HUES48 (cell line): ENCODE measurements at regions not wholly inside any gene's neighbourhood (a gene's known extent, or its start where the extent isn't known, plus 50 kb on each side); places are given as distances from the start of the nearest gene placed in this dataset.

ENCODE experiments used
- H3K27ac ChIP-seq: one replicate; pipeline ENCODE4 v1.7.0; 2013; ENCODE audit warnings: low read depth, low read length, inconsistent platforms
- H3K27me3 ChIP-seq: 2 replicates; pipeline ENCODE4 v1.6.1; 2013; ENCODE audit warnings: mild to moderate bottlenecking, low read length; ENCODE audit not compliant: control insufficient read depth, insufficient read depth
- H3K36me3 ChIP-seq: 2 replicates; pipeline ENCODE4 v1.6.1; 2013; ENCODE audit warnings: low read length; ENCODE audit not compliant: control insufficient read depth, insufficient read depth
- H3K4me1 ChIP-seq: 2 replicates; pipeline ENCODE4 v1.6.1; 2013; ENCODE audit warnings: mild to moderate bottlenecking, low read length; ENCODE audit not compliant: control insufficient read depth, insufficient read depth
- H3K4me3 ChIP-seq: 2 replicates; pipeline ENCODE4 v1.5.1; 2013; ENCODE audit warnings: mild to moderate bottlenecking, low read depth, low read length
- H3K9ac ChIP-seq: 2 replicates; pipeline ENCODE4 v1.6.1; 2013; ENCODE audit warnings: mild to moderate bottlenecking, low read depth, low read length, moderate library complexity
- H3K9me3 ChIP-seq: 2 replicates; pipeline ENCODE4 v1.6.1; 2013; ENCODE audit warnings: low read length; ENCODE audit not compliant: control insufficient read depth, insufficient read depth

- H3K9me3 ChIP-seq, result no peaks in the 10 kb centered on the region
- H3K36me3 ChIP-seq, result no peaks in the 10 kb centered on the region
- H3K27me3 ChIP-seq, result no peaks in the 10 kb centered on the region
- H3K9ac ChIP-seq, result peak overlapping the region; percentile 99
- H3K27ac ChIP-seq, result peak overlapping the region; percentile 98
- H3K4me3 ChIP-seq, result peak overlapping the region; percentile 86
- peaks cover 31% of the 10 kb centered on the region for H3K4me1 ChIP-seq
These were observed 118.7 kb downstream of the HFE start for GRCh38 chr6:26205625-26206574.

DNA sequence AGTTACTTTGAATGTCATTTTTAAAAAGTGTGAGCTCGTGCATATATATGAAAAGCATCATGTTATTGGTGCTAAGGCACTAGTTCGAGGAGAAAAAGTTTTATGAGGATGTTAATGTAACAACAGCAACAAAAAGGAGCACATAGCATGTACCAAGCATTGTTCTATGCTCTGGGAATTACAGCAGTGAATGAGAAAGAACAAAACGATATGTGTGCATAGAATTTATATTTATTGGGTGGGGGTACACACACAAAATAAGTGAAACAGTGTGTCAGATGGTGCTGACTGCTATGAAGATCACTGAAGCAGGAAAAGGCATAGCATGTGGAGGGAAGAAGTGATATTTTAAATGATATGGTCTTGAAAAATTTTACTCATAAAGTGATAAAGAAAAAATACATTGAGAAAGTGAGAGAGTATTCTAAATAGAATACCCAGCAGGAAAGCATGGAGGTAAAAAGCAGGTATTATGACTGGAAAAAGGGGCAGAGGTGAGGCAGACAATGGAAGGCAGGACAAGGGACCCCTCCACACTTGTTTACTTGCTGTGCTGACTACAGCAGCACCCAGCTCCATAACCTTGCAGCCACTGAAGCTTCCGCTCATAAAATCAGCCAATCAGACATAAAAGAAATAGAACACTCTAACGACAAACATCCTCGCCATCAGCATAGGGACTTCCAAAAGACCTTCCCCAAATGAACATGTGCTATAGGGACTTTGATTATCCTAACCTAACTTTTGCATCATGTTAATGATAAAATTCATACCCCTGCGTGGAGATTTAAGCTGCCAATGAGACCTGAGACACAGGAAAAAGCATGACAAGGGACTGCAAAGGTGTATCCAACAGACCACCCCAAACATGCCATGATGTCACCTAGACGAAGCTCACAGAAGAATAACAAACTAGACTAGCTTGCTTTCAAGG, 119.9 kb downstream of the HFE start:
- H3K36me3 ChIP-seq, result no peaks in the 10 kb centered on the region
- peak overlapping the region; percentile 15; the same call in 1 of the 2 replicates for H3K4me3 ChIP-seq
- H3K9me3 ChIP-seq, result no peaks in the 10 kb centered on the region
- H3K4me1 ChIP-seq, result peaks cover 22% of the 10 kb centered on the region
- H3K27ac ChIP-seq, result peak overlapping the region; percentile 98
- peak overlapping the region; percentile 99; the same call in 1 of the 2 replicates for H3K9ac ChIP-seq
- no peaks in the 10 kb centered on the region for H3K27me3 ChIP-seq

DNA sequence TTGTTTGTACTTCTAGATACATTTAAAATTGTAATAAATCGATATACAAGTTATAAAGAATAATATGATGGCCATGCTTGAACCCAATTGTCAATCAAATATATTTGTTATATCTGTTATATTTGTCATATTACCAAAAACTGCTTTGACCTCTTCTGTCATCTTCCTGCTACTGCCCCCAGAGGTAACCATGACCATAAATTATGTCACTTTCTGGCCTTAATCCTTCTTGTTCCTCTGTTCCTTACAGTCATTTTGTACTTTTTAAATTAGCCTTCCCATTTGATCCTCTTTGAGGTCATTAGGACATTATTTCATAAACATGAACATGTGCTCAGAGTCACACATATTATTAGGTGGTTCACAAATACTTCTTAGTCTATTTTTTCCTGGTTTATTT, 124.7 kb downstream of the HFE start:
- Histone ChIP-seq H3K27me3 (no peaks in the 10 kb centered on the region), H3K9me3 (no peaks in the 10 kb centered on the region), H3K4me1 (peaks cover 4% of the 10 kb centered on the region), H3K4me3 (no peak overlapping the region), H3K27ac (no peak overlapping the region), H3K36me3 (no peaks in the 10 kb centered on the region), H3K9ac (no peak overlapping the region; the same call in 1 of the 2 replicates)

DNA sequence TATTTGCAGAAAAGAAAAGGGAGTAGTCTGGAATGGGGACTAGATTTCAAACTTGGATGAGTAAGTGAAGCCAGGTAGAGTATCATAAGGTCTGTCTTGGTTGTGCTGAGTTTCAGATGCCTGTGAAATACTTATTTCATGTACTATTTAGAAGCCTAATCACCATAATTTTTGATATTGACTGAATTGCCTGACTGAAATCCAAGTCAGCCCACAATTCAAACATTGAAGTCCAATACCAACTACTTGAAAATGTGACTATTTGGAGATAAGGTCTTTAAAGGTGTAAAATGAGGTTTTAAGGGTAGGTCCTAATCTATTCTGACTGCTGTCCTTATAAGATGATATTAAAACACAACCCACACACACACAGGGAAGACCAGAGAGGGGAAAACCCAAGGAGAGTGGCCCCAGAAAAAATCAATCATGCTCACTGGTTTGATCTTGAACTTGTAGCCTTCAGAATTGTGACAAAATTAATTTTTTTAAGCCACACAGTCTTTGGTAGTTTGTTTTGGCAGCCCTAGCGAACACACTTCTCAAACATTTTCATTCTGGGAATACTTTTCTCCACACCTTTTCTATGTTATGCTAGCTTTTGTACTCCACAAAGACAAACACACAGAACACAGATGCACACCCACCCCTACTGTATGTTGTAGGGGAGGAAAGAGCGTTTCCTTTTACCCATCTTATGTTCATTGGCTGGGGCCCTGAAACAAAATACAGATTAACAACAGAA, 126.3 kb downstream of the HFE start:
- peak overlapping the region; percentile 9 for H3K27ac ChIP-seq

GRCh38 chr6:26214803-26215584, 127.8 kb downstream of the HFE start:
- peak overlapping the region; percentile 96 for H3K27ac ChIP-seq

More for the DNA sequence above, 126.3 kb downstream of the HFE start:
- Histone ChIP-seq H3K27me3 (no peaks in the 10 kb centered on the region), H3K4me1 (no peaks in the 10 kb centered on the region), H3K9ac (no peak overlapping the region), H3K4me3 (no peak overlapping the region), H3K9me3 (no peaks in the 10 kb centered on the region), H3K36me3 (no peaks in the 10 kb centered on the region)

GRCh38 chr6:26215585-26216358, 128.5 kb downstream of the HFE start:
- Histone ChIP-seq H3K4me1 (peaks cover 12% of the 10 kb centered on the region), H3K9me3 (no peaks in the 10 kb centered on the region), H3K9ac (peak overlapping the region; percentile 98), H3K27me3 (no peaks in the 10 kb centered on the region), H3K4me3 (peak overlapping the region; percentile 79), H3K27ac (peak overlapping the region; percentile 96), H3K36me3 (no peaks in the 10 kb centered on the region)

More at GRCh38 chr6:26214803-26215584, 127.8 kb downstream of the HFE start:
- Histone ChIP-seq H3K36me3 (no peaks in the 10 kb centered on the region), H3K9me3 (no peaks in the 10 kb centered on the region), H3K4me1 (peaks cover 4% of the 10 kb centered on the region; the same call in 1 of the 2 replicates), H3K4me3 (peak overlapping the region; percentile 79), H3K9ac (peak overlapping the region; percentile 98), H3K27me3 (no peaks in the 10 kb centered on the region)

- peaks cover 14% of the 10 kb centered on the region for H3K4me1 ChIP-seq
- H3K27me3 ChIP-seq, result no peaks in the 10 kb centered on the region
- H3K36me3 ChIP-seq, result no peaks in the 10 kb centered on the region
- H3K27ac ChIP-seq, result peak overlapping the region; percentile 99
- no peaks in the 10 kb centered on the region for H3K9me3 ChIP-seq
- peak overlapping the region; percentile 83 for H3K4me3 ChIP-seq
- H3K9ac ChIP-seq, result peak overlapping the region; percentile 98
These were observed 129.2 kb downstream of the HFE start for GRCh38 chr6:26216359-26216885.

DNA sequence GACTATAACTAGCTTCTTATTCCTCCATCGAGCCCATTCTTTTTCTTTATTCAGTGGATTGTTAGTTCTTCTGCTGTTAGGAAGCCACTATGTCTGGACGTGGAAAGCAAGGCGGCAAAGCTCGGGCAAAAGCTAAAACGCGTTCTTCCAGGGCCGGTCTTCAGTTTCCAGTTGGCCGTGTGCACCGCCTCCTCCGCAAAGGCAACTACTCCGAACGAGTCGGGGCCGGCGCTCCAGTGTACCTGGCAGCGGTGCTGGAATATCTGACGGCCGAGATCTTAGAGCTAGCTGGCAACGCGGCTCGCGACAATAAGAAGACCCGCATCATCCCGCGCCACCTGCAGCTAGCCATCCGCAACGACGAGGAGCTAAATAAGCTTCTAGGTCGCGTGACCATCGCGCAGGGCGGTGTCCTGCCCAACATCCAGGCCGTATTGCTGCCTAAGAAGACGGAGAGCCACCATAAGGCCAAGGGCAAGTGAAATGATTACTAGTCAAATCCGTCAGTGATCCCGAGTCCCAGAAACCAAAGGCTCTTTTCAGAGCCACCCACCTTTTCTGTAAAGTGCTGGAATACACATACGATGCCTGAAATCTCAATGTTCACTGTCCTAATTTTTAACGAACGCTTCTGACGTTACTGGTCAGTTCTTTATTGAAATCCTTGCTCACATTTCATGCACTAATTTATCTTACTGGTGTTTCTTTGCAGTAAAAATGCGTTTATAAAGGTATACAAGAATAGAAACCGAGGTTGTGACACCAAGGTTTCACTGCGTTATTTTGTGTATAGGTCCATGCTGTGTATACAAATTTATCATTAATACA, 129.9 kb downstream of the HFE start:
- no peaks in the 10 kb centered on the region for H3K36me3 ChIP-seq
- no peaks in the 10 kb centered on the region for H3K27me3 ChIP-seq
- H3K4me1 ChIP-seq, result peaks cover 14% of the 10 kb centered on the region
- peak overlapping the region; percentile 98 for H3K9ac ChIP-seq
- H3K4me3 ChIP-seq, result peak overlapping the region; percentile 83
- no peaks in the 10 kb centered on the region for H3K9me3 ChIP-seq
- peak overlapping the region; percentile 99 for H3K27ac ChIP-seq

DNA sequence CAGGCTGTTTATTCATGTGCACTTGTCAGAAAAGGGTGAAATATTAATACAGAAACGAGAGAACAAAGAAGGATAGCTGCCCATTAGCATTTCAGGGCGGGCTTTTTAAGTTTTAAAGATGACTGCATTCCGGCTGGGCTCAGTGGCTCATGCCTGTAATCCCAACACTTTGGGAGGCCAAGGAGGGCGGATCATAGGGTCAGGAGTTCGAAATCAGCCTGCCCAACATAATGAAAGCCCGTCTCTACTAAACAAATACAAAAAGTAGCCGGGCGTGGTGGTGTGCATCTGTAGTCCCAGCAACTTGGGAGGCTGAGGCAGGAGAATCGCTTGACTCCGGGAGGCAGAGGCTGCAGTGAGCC, 130.5 kb downstream of the HFE start:
- H3K4me1 ChIP-seq, result peaks cover 20% of the 10 kb centered on the region
- no peaks in the 10 kb centered on the region for H3K27me3 ChIP-seq

More for the DNA sequence above, 130.5 kb downstream of the HFE start:
- Histone ChIP-seq H3K9me3 (no peaks in the 10 kb centered on the region), H3K9ac (peak overlapping the region; percentile 98), H3K4me3 (peak overlapping the region; percentile 83), H3K36me3 (no peaks in the 10 kb centered on the region), H3K27ac (peak overlapping the region; percentile 99)
